Glomerular visceral epithelial cell (primary cell): ENCODE measurements at regions not wholly inside any gene's neighbourhood (a gene's known extent, or its start where the extent isn't known, plus 50 kb on each side); places are given as distances from the start of the nearest gene placed in this dataset.

ENCODE experiments used
- DNase-seq: peaks from one replicate; pipeline ENCODE4 v3.0.0-alpha.2; 2016; ENCODE audit errors: extremely low spot score

DNA sequence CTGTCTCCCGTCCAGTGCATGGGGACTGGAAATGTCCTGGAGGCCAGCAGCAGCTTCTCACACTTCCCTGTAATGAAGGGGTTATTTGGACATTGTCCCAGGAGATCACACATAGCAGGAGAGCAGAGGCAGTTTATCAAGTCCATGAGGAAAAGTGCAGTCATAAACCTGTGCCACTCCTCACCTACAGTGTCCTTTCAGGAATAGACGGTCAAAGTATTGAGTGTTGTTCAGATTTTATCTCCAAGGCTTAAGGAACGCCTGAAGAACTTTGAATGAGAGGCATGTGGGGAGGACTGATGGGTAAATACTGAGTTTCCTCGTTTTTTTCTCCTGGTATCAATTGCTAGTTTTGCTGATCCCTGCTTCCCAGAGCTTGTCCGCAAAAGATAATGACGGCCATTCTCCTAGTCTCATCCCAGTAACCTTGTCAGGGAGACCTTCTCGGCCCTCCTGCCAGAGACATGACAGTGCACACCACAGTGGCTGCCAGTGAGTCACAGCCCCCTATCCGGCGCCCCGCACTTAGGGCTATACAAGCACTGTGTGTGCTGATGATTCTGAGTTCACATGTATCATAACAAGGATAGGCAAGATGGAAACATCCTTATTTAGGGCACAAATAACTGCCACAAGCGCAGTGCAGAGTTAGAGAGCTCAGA lies 495.5 kb upstream of the MGMT start:
- DNase-seq: no peak

DNA sequence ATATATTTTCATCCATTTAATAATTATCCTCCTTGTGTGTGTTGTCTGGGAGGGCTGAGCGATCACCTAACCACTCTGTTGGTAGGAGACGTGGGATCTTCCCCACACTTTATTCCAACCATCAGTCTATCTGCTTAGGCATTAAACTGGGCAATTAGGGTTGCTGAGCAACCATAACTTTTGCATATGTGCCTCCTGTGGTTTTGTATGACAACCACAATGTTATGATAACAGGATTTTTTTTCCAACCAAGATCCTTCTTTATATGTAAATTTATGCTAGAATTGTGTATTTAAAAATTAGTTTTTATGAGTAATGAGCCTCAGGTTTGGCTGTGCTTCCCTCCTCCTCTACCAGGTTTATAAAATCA lies 495.0 kb upstream of the MGMT start:
- no peak for DNase-seq

DNA sequence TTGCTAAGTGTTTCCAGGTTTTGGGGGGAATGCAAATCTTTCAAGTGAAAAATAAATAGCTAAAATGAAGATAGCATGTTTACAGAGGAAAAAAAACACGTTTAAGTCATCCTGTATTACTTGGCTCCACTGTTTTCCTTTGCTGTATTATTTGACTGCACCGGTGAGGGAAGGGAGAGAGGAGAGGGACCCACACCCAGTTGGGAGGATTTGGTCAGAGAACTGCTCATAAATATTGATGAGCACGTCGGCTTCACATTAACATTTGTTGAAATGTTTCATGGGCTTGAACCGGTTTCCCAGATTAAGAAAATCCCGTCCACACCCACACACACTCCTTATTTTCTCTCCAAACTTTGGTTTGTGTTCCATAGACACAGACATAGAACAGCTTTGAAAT lies 493.8 kb upstream of the MGMT start:
- DNase-seq: no peak

DNA sequence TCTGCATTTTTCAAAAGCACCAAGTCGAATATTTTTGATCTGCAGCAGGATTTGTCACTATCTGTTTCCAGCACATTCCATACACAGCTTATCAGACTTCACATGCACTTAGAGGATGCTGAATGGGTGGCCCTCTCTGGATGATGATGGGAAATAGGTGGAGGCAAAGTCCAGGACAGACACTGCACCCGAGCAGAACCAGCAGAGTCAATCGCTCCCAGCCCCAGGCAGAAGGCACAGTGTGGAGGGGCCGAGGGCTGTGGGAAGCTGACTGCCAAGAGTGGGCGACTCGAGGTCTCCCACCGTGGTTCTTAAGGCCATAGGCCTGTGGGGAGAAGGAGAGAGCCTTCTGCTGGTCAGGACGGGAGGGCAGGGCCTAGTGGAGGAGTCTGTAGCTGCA lies 490.2 kb upstream of the MGMT start:
- DNase-seq: no peak

DNA sequence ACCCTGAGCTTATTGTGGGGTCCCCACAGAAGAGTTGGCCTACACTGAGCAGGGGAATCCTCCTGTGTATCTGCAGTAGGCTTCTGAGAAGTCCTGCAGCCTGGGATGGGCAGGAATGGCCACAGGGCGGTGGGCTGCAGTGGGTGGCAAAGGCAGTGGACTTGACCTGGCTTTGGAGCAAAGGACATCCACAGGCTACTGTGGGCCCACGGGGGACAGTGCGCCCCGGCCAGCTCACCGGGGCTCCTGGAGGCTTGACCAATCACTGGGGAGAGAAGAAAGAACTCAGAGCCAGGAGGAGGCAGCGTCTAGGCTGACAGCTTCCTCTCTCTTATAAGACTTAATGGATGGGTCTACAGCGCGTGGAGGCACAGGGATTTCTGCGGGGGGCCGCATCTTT lies 488.8 kb upstream of the MGMT start:
- no peak for DNase-seq

DNA sequence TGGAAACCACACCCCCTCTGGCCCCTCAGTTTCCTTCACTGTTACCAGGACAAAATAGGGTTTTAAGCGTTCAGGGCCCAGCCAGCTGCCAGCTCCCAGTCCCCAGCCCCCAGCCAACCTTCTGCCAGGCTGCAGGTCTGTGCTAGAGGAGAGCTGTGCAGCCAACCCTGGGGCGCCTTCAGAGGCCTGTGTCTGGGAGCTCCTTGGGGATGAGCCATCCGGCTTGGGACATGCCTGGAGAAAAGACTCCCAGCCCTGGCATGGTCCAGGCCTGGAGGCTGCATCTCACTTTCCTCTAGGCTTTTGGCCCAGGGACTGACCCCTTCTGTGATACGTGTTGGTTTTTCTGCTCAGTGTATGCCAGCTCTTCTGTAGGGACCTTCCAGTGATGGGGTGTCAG lies 487.6 kb upstream of the MGMT start:
- DNase-seq: no peak

DNA sequence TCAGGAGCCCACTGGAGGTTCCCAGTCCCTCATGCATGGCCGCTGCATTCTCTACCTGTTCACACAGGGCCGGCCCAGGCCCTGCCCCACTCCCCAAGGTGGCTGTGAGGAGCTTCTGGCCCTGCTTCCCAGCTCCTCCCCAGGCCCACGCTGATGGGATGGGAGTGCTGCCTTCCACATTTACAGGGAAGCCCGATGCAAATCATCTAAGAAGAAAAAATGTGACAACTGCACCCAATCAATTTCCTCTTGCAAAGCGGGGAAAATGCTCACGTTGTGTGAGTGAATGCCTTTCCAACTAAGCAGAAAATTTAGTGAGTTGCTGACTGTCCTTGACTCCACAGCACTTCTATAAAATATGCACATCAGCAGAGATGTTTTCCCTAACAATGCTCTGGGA lies 485.8 kb upstream of the MGMT start:
- no peak for DNase-seq

DNA sequence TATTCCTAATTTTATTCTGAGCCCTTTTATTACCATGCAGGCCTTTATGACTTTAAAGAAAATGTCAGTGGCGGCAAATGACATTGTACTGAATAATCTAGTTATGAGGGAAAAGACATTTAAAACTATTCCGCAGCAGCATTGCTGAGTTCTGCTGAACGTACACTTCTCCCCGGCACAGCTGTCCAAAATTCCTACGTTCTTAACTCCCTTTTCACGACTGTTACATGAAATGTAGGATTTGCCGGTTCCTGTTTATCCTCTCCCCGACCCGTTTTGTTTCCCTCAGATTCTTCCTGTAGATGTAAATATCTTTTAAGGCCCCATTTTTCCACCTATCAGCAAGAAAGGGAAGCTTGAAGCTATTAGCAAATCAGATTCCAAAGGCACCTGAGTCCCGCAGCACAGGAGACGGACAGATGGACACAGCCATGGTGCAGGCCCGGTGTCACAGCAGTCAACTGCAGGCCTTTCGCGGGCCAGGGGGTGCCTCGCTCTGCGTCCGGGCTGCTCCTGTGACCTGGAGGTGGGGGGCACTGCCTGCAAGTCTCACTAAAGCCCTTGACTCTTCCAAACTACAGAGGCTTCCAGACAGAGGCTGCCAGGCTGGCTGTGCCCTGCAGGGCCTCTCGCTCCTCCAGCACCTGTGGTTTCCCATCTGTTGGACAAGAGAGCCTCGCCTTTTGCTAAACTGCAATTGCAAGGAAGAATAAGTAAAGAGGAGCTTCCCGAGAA lies 485.0 kb upstream of the MGMT start:
- DNase-seq: no peak

DNA sequence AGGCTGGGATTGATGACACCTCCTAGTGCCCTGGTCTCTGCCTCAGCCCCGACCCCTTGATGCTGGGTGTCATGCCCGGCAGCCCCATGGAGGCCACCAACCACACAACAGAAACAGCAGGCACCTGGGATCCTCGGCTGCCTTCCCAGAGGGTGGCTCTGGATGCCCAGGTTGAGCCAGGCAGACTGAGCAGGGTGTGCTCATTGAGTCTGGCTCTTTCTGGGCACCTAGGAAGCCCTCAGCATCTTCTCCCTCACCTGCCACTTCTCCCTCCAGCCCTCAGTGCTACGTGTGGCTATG lies 484.5 kb upstream of the MGMT start:
- DNase-seq: no peak

DNA sequence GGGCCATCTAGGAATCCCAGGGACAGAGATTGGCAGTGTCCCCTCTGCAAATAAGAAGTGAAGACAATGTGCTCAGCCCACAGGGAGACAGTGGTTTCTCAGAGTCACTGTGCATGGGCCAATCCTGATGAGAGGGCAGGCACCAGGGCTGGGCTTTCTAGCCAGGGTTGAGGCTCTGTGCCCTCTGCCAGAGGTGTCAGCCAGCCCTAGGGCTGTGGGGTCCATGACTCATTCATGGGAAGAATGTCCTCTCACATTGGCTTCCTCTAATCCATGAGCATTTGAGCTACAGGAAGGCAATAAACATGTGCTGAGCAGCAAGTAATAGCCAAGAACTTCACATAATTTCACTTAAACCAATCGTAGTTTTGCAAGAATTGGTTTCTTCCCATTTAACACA lies 482.0 kb upstream of the MGMT start:
- no peak for DNase-seq

DNA sequence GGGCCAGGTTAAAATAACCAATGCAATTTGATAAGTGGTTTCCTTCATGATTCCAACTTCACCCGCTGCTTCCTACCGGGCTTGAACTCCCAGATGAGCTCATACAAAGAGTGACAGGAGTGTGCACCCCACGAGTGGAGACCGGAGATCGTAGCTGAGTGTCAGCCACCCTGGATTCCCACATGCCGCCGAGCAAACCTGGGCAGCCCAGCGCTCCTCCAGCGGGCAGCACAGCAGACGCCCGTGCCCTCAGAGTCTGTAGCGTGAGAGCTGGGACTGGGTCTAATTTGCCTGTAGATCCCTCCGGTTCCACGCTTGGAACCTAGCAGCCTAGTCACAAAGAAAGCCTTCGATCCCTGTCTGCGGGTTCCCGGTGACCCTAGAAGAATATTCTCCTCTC lies 476.1 kb upstream of the MGMT start:
- no peak for DNase-seq

DNA sequence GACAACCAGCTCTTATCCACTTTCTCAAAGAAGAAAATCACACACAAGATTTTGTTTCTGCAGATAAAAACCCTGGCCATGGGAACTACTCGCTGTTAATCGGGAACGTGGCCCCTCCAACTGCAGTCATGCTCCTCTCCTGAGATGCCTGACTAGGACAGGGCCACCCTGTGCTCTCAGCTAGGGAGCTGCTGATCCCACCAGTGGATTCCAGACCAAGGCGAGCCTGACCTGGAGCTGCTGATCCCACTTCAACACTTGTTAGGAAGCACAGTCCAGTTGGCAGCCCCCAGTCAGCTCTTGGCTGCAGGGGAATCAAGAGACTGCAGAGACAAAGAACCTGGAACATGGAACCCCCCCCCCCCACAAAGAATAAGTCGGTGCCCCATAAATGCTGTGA lies 474.3 kb upstream of the MGMT start:
- no peak for DNase-seq

DNA sequence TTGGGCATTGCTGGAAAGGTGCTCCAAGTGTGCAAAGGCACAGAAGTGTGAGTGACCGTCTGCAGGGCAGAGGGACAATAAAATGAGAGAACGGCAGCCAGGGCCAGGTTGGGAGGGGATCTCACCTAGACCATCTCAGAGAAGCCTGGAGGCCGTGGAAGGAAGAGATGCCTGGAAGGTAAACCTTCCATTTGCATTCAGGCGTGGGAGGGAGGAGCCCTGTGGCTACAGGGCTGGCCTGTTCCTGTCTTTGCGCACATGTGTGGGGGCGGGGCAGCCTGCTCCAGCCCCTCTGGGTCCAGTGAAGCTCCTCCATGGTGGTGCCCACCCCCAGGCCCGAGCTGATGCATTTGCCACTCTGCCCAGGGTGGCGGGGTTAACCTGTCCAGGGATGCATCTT lies 473.6 kb upstream of the MGMT start:
- no peak for DNase-seq

DNA sequence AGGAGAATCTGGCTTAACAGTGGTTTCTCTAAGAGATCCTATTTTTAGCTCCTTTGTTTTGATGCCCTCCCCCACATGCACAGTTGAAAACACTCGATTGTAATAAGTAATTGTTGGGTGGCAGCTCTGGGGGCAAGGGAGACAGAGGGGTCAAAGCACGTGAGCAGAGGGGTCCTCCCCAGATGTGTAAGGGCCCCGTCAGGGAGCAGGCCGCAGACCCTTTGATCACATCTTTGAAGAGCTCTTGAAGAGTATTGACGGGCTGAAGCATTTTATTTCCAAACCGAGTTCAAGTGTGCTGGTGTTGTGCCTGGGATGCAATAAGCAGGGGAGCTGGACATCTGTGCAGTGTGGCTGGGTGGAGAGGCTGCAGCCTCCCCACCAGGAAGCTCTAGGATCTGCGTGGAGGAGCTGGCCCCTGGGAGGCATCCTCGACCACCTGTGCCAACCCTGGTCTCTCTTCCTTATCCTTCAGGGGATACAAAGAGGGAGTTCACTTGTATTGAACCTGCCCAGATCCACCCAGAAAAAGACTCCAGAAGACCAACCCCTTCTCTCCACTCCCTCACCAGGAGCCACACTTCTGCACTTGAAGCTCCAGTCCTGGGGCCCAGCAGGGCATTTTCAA lies 473.0 kb upstream of the MGMT start:
- no peak for DNase-seq

DNA sequence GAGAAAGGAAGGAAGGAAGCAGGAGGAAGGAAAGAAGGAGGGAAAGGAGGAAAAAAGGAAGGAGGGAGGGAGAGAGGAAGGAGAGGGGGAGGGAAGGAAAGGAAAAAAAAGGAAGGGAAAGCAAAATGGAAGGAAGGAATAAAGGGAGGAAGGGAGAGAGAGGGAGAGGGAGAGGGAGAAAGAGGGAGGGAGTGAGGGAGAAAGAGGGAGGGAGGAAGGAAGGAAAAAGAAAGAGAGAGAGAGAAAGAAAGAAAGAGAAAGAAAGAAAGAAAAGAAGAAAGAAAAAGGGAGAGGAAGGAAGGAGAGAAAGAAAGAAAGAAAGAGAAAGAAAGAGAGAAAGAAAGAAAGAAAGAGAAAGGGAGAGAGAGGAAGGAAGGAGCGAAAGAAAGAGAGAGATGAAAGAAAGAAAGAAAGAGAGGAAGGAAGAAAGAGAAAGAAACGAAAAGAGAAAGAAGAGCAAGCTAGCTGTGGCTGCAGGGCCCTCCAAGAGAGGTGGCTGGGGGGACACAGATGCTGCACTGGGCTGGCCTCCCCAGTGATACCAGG lies 472.4 kb upstream of the MGMT start:
- no peak for DNase-seq

DNA sequence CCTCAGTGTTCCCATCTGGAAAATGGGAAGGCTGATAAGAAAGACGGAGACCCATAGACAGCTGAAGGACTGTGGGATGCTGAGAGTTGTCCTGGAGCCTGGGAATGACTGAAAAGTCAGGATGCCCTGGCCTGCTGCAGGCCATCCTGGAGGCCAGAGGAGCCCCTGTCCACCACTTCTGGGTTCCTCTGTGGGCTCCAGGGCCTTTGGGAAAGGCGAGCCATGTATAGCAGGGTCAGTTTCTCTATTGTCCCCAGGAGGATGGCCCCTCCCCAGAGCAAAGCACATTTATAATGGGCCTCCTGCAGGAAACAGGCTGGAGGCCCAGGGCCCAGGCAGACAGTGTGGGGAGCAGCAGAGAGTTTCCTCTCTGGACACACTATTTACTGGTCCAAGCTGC lies 471.4 kb upstream of the MGMT start:
- no peak for DNase-seq

DNA sequence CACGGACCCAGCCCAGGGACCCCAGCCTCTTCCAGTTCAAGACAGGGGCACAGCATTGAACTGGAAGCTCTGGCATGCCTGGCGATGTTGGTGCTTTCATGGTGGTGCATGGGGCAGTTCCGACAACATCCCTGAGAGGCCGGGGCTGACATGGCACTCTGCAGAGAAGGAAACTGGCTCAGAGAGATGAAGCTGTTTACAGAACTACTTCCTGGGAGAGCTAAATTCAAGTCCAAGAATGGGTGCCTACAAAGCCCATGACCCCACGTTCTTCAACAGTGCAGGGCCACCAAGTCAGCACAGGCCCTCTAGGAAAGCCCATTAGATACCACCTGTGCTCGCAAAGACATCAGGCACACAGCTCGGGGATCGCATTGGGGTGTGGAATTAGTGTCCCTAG lies 470.9 kb upstream of the MGMT start:
- DNase-seq: no peak

DNA sequence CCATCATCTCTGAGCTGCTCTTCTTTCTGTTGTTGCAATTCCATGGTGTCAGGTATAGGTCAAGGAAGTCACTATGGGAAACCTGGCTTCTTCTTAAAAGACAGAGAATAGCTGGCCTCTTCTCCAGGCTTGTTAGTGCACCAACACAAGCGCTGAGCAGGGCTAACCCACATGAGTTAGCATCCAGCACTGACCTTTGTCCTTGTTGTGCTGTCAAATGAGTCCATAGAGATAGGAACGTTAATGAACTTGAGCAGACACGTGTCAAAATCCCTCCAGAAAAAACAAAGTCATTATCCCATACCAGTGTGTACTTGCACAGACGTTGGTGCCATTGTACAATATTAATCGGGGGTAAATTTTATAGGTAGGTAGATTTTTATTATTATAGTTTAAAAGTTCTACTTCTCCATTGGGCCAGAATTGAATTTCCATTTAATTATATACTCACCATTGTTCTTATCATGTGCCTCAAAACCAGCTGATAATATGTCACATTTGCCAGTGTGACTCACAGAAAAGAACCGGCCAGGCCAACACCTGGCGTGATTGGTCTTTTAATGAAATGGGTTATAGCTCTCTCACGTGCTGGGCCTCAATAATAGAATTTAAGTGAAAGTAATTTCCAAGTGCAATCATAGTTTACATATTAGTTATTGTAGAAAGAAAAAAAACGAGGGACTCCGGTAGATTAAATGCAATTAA lies 468.8 kb upstream of the MGMT start:
- no peak for DNase-seq

DNA sequence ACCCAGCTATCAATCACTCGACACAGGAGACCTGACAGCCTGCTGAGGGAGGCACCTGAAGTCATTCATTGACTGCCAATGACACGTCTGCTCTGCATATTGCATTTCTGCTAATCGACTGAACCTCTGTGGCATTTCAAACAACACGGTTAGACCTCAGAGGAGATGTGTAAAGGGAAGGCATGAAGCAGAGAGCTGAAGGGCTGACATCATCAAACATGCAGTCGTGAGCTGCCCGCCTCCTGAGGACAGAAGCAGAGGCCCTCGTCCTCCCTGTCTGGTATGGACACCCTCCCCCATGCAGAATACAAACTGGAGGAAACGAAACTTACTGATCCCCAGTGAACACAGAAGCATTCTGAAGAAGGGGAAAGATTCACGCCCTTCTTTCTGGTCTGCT lies 462.6 kb upstream of the MGMT start:
- no peak for DNase-seq

DNA sequence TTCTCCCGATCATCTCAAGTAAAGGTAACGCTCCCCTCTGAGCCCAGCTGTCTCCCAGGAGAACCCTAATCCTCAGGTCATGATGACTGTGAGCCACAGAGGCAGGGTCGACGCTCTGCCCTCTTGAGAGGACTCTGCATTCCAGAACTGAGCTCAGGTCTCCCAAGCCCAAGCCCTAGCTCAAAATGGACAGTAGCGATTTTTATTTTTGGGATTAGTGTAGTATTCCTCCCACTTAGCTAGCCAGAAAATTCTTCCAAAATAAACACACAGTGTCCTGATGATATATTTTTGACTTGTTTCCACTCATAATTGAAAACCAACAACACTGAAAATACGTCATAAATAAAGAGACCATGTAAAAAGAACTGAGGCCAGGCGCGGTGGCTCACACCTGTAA lies 462.0 kb upstream of the MGMT start:
- DNase-seq: no peak

DNA sequence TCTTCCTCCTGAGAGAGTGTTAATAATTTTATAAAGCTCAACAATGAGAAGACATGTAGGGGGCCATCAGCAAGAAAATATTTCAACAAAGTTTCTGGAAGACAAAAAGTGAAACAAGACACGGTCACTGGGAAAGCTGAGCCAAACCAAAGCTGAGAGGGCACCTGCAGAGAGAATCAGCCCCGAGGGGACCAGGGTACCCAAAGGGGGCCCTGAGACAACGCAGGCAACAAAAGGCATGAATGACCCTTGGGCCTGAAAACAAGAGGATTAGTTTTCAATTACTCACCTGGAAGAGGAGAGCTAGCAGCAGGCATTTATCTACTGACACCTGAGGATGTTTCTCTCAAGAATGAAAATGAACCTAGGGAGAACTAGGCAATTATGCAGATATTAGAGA lies 461.2 kb upstream of the MGMT start:
- no peak for DNase-seq

DNA sequence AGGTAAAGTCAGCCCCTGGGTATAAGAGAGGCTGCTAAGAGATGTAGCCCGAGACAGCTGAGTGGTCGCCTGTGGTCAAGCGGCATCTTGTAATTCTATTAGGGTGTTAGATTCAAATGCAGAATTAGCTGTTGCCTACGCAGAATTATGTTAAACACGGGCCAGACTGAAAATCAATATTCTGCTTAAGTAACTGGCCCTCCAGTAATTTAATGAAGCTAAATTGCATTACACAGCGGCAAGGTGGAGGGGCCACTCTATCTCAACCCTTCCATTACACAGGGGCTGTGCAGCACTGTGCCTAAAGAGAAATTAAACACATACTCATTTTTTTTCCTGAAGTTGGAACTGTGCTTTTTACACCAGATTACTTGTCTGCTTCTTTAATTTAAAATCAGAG lies 448.5 kb upstream of the MGMT start:
- DNase-seq: no peak
